Renal pelvis (tissue), 1 donor: ENCODE measurements at regions not wholly inside any gene's neighbourhood (a gene's known extent, or its start where the extent isn't known, plus 50 kb on each side); places are given as distances from the start of the nearest gene placed in this dataset.
"Not testable (repeated sequence)": the region's sequence is repeated elsewhere in the genome, so short reads cannot be mapped to it uniquely, and the experiment has no call there.

Source experiments
- DNase-seq: peaks from one replicate; pipeline ENCODE4 v3.0.0-alpha.2; 2013

DNA sequence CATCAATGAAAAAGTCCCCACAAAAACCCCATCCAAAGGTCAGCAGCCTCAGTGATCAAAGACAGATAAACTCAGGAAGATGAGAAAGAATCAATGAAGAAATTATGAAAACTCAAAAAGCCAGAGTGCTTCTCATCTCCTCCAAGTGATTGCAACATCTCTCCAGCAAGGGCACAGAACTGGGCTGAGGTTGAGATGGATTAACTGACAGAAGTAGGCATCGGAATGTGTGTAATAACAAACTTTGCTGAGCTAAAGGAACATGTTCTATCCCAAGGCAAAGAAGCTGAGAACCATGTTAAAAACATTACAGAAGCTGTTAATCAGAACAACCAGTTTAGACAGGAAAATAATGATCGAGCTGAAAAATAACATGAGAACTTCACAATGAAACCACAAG lies 442.8 kb upstream of the SYT4 start:
- no peak for DNase-seq

DNA sequence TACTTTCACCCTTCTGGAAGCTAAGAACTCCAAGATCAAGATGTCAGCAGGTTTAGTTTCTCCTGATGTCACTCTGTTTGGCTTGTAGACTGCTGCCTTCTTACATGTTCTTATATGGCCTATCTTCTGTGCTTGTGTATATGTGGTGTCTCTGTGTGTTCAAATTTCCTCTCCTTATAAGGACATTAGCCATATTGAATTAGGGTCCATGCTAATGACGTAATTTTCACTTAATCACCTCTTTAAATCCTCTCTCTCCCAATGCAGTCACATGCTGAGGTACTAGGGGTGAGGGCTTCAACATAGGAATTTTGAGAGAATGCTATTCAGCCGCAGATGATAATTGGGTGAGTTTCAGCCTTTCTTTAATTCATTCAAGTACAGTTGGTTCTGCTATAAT lies 458.3 kb upstream of the SYT4 start:
- no peak for DNase-seq

DNA sequence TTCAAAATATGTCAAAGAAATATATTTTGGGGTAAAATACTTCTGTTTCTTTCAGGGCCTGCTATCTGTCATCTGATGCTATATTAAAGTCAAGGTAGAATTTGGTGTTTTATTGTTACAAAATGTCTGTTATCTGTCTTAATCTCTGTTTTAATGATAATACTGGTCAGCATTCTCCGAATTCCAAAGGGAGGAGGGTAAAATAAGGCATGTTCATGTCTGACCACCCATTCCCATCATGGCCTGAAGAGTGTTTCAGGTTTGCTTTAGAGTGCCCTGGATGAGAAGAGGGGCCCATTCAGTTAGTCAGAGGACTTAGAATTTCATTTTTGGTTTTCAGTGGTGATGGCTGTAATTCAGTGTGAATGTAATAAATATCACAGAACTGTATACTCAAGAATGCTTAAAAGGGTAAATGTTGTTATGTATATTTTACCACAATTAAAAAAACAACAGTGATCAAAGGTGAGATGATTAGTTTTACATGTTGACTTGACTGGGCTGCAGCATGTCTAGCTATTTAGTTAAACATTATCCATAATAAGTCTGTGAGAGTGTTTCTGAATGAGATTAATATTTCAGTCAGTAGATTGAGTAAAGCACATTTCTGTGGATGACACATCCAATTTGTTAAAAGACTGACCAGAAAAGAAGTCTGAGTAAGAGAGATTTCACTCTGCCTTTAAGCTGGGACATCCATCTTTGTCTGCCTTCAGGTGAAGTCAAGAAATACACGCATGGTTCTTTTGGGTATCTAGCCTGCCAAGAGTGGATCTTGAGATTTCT lies 467.9 kb upstream of the SYT4 start:
- DNase-seq: no peak

DNA sequence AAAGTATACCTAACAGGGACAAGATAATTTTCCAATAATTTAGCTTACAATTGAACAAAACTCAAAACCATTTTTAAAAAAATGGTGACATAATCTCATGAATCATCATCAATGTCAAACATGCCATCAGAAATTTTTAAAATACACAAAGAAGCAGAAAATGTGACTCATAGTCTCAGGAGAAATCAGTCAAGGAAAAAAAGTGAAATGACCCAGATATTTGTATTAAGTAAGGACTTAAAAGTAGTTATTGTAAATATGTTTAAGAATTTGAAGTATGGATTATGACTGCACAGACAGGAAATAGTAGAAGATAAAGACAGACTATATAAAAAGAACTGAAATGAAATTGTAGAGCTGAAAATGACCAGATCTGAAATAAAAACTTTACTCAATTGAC lies 473.9 kb upstream of the SYT4 start:
- DNase-seq: no peak

DNA sequence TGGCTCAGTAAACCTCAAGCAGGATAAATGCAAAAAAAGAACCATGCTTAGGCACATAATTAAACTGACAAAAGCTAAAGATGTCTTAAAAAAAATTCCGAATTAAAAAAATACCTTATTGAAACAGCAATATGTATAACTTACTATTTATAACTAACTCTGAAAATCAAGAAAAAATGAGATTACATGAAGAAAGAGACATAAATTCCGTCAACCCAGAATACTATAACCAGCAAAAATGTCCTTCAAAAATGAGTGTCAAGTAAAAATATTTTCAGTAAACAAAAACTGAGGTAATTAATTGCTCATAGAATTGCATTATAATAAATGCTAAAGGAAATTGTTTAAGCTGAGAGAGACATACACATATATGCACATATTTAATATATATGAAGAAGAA lies 474.5 kb upstream of the SYT4 start:
- DNase-seq: peak; percentile 12

DNA sequence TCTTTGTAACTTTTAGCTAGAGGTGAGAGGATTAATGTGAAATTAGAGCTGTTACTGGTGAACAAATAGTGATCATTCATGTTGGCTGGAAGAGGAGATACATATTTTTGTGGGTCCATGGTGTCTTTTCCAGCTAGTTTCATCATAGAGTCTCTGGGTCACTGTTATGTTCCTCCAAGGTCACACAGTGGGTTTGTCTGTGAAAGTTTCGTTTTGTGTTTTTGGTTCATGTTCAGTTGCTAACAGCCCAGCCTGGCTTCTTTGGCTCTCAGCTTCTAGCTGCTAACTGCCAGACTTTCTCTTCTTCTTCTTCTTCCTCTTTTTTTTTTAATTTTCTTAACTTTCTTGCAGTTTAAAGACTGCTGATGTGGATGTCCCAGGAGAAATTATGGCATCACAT lies 480.0 kb upstream of the SYT4 start:
- no peak for DNase-seq

DNA sequence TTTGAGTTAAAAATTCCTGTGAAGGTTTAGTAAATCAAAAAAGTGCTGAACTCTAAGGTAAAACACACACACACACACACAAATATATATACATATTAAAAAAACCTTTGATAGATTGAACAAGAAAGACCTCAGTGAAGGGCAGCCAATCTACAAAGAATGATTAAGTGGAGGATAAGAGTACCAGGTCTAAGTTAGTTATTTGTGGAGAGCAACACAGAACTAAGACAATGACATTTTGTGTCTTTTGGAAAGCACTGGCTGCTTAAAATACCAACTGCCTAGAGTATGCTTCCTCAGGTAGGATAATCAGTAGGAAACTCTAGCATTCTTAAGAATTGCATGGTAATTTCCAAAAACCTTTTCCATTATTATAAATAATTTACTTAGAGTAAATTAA lies 481.4 kb upstream of the SYT4 start:
- DNase-seq: no peak

DNA sequence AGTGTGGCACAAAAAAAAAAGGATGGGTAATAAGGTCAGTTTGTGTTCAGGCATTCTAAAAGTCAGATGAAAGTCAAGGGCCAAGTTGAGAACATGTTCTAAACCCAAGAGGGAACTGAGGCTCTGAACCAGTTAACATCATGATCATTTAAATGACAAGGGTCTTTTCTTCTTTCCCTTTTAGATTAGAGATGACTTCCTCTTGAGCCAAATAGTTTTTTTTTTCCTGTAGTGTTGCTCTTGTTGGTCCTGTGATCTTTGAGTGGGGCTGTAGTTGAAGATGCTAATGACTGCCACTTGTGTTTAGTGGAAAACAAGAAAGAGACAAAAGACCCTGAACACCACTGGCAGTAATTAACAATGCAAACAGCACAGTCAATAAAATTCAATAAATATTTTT lies 482.7 kb upstream of the SYT4 start:
- DNase-seq: no peak

DNA sequence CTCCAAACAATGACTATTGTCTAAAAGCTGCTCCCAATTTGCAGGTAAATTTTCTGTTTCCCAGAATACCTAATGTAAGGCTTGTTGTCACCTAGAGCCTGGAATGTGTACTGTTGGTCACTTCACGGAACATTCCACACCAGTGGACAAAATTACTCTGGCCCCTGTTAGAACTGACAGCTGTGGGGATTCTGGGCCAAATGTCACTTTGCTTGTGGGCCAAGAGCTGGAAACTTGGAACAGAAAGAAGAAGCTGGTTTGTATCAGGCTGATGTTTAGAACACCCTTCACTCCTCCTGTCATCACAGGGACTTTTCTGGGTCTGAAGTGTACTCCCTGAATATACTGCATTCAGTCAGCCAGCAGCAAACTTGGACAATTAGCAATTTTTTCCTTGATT lies 495.6 kb upstream of the SYT4 start:
- DNase-seq: no peak

DNA sequence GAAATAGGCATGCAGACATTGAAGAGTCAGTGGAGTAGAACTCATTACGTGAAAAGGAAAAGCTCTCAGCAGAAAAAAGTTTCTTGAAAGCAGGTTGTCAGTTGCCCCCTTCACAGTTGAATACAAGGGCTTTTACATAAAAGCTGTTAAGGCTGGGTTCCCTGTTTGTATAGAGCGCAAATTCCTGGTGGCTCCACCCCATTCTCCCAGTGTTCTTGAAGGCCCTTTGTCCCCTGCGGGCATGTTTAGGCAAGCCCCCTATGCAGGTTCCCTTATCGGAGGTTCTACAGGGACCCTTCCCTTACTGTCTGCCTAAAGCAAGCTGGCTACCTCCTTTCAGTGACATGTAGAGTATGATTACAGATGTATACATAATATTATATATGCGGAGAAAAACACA lies 497.2 kb upstream of the SYT4 start:
- DNase-seq: no peak

DNA sequence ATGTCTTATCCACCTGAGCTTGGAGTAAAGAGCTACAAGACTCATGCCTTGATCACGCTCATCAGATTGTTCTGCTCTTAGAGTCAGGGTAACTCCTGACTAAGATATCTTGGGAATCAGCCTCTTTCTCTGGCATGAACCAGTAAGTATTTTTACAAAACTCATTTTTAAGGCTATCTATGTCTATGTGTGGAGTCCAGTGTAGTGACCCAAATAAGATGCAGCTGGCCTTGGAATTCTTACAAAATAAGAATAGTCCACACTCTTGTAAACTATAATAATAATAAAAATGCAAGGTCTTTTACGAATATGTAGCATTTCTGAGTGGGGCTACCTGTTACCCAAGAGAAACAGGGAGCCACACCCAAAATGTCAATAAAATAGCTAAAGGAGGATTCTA lies 498.3 kb upstream of the SYT4 start:
- DNase-seq: no peak

DNA sequence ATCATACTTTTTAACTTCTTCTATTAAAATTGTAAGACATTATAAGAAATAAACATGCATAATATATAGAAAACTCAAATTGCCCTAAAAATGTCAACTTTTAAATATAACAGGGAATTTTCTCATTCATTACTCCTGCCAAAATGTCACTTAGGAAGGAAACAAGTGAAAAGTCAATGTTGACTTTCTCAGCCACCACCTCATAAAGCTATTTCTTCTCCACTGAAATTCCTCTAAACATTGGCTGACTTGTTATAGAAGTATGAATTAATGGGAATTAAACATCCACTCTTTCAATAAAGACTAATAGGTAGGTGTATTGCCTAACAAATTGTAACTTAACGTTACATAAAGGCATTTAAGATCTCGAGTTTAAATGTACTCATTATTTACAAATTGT lies 499.7 kb upstream of the SYT4 start:
- DNase-seq: no peak

DNA sequence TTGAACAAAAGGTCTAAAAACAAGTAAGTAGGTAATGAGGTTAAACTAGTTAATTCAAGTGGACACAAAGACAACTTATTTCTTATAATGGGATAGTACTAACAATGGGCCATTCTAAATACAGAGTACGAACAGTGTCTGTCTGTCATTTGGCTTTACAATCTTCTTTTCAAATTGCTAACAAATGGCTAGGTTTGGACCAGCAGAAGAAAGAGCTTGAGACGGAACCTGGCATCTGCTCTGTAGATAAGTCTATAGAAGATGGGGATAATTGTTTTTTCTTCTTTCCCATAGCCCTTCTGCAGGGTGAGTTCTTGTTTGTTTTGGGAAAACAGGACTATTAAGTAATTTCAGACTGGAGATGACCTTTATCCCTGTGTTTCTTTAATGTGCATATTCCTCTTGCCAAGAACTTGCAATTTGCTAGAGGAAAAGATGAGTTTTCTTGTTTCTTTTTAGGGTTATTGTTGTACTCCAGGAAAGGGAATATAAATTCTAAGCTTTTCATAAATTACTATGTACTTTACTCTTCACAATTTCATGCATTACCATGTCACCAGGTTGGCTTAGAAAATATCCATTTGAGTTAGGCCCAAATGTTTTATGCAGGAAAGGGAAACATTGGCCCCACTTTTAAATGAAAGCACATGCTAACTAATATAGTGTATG lies 500.5 kb upstream of the SYT4 start:
- DNase-seq: no peak

DNA sequence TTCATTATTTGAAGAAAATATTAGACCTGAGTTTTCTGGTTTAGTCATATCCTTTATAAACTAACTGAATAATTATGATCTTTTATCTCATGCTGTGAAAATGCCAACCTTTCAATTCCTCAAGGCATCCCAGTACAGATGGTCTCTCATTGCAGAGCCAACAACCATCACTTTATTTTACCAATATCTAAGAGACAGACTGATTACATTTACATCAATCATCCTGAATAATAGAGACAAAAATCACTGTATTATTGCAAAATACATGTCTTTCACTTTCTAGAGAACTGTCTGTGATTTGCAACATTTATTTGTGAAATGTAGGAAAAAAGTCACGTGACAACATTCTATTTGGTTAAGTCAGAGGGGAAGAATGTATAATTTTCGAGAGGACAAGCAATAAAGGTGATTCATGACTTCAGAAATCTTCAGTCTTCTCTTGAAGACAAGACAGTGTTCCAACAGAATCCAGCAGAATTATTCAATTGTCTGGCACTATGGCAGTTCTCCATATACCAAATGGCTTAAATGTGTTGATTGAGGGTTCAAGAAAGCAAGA lies 503.6 kb upstream of the SYT4 start:
- no peak for DNase-seq

DNA sequence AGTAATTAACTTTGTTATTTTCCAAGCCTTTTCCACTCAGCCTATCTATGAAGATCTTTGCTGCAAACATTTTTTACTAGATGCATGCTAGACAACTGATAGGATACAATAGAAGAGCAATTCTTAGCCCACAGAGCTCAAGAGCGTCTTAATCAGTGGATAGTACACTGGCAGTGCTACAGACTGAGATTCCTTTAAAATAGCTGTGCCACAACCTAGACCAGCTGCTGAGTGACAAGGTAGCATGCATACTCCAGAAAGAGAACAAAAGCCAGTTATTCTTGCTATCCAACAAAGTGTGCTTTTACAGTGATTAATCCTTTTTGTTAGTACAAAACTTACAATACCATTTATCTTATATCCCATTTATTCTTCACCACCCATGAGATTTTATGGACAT lies 507.9 kb upstream of the SYT4 start:
- DNase-seq: no peak

DNA sequence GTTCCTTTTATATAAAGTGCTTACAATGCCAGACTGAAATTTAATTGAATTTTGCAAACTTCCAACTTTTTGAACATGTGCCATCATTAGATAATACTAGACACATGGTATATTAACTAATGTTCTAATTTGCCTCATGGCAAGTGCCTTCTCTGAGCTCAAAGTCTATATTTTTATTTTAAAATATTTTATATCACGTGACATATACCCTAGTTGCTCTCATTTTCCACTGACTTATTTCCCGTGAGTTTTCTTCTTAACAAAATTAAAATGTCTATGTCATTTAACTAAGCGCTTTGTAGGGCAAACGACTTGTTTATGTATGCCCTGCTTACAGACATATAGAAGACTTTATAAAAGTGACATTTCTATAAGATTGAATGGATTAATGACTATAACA lies 509.6 kb upstream of the SYT4 start:
- no peak for DNase-seq

DNA sequence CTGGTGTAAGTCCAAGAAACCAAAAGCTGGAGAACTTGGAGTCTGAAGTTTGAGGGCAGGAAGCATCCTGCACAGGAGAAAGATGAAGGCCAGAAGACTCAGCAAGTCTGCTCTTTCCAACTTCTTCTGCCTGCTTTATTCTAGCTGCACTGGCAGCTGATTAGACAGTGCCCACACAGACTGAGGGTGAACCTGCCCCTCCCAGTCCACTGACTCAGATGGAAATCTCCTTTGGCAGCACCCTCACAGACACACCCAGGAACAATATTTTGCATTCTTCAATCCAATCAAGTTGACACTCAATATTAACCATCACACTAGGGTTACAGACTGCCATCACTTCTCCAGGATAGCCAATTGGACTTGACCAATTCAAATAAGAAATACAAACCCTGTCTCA lies 510.4 kb upstream of the SYT4 start:
- not testable (repeated sequence) for DNase-seq

DNA sequence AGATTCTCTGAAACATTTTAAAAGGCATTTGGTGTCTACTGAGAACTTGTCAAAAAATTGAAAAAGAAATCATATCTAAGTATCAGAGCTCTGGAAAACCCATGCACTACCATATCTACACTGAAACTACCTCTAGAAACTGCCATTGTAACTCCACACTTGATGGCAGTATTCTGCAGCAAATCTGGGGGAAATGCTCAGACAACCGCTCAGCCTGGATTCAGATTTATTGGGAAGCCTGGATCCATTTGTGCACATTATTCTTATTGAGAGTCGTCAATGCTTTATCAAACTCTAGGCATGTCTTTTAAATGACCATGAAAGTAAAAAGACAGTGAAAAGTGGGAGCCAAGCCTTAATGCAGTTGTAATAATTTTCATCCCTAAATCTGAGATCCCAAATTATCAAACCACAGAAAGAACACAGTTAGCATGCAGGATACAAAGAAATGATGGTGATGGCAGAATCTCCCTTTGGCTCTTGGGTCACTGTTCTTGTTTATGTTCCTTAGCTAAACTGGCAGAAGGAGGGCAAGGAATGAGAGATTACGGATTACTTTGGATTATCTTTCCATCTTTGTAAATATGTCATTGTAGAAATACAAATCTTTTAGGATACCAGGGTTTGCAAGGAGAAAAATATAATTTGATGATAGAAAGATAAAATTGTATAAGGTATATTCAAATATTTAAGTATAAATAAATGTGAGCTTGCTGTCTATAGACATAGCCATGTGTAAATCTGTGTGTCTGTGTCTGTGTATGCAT lies 512.1 kb upstream of the SYT4 start:
- DNase-seq: no peak

DNA sequence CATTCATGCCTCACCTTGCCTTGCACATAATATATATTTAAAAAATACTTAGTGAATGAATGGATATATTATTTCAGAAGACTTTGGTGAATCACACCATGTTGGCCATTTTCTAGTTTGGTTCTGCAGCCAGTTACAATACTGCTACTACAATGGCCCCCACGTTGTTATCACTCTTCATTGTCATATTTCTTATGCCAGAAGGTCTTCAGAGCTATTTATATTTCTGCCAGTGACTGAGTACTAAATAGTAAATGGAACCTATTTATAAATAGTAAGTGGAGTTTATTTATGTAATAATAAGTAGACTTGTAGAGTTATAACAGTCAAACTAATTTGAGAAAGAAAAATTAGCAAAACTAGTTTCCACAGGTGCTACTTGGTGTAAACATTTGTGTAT lies 516.6 kb upstream of the SYT4 start:
- no peak for DNase-seq

DNA sequence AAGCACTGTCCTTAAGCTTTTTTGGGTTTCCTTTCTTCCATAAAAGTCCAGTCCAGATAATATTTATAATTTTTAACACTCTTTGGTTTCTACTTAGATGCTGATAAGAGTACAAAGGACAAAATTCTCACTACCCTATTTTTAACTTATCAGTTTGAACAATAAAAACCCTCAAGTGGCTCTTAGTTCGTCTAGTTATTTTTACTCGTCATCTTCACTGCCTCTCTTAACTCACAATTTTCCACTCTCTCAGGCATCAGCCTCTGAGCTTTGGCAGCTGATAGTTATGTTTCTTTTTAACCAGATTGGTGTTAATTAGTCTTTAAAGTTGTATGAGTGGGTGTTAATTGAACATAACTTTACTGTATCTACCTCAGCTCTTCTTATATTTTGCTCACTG lies 517.1 kb upstream of the SYT4 start:
- no peak for DNase-seq

DNA sequence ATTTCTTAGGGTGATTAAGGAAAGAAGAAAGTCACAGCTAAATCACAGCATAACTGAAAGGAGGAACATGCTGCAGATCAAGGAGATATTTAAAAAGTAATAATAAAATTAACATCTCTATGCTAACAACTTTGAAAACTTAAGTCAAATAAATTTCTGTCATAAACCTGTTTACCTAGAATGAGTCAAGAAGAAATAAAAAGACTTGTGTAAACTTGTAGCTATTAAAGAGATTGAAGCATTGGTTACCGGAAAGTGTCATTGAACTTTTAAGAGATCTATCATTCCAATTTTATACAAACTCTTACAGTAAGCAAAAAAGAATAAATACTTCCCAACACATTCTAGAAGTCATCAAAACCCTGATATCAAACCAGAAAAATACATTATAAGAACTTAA lies 520.1 kb upstream of the SYT4 start:
- no peak for DNase-seq

DNA sequence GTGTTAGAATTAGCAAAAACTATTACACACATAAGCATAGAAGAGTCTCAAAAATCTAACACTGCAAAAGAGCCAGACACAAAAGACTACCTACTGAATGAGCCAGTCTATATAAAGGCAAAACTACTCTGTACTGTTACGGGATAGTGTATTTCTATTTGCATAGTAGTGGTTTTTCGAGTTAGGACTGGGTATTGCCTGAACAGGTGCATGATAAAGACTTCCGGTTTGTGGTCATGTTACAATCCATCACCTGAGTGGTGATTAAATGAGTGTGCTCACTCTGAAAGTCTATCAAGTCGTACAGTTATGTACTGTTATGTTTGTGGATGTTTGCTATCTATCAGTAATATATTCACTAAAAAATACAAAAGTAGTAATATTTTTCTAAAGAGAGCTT lies 523.3 kb upstream of the SYT4 start:
- DNase-seq: no peak

DNA sequence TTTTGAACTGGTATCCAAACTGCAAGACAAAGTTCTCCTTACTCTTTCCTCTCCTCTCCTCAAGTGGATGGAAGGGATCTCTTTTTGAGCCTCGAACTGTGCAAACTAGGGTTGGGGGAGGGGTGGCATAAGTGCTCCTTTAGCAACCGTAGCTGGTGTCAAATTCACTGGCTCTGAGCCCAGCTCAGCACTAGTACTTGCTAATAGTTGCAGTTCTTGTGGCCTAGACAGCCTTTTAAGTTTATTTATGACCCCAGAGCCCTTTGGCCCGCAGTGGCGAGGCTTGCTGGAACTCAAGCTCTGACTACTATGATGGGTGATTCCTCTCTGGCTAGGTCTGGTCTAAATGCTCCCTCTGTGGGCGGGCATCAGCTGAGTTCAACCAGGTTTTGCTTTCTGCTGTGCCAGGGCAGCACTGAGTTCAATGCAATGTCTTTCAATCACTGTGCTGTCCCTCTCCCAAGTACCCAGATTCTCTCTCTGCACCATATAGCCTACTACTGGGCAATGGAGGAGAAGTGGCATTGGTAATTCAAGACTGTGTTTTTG lies 528.4 kb upstream of the SYT4 start:
- peak; percentile 30 for DNase-seq
